ENCODE measurements at regions not wholly inside any gene's neighbourhood (a gene's known extent, or its start where the extent isn't known, plus 50 kb on each side); places are given as distances from the start of the nearest gene placed in this dataset.

DNA sequence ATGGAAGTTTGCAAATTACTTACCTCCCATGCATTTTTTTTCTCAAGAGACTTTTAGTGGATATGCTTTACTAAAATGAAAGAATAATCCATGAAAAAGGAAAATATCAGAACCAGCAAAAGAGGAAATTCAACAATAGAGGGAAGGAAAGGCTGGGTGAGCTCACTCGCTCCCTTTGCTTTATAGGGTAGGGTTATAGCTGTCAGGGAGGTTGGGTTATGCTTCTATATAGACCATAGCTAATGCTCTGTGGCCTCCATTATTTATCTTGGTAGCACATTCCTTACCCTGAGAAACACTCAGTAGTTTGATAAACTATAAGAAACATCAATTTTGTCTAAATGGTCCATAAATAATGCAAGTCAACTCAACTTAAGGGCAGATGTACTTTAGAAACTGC lies 215.9 kb upstream of the FAR2 start:
- Mint-ChIP-seq H3K27ac (no peak overlapping the region), H3K4me3 (no peak overlapping the region), H3K27me3 (ENCODE audit: insufficient read depth) (no peaks in the 10 kb centered on the region; the same call in 1 of the 2 replicates), H3K9me3 (peaks cover 10% of the 10 kb centered on the region), H3K4me1 (ENCODE audit: low read depth) (no peaks in the 10 kb centered on the region), H3K36me3 (ENCODE audit: low read depth) (no peaks in the 10 kb centered on the region)
- DNase-seq: no peak
- TF ChIP-seq, protein P1, sequence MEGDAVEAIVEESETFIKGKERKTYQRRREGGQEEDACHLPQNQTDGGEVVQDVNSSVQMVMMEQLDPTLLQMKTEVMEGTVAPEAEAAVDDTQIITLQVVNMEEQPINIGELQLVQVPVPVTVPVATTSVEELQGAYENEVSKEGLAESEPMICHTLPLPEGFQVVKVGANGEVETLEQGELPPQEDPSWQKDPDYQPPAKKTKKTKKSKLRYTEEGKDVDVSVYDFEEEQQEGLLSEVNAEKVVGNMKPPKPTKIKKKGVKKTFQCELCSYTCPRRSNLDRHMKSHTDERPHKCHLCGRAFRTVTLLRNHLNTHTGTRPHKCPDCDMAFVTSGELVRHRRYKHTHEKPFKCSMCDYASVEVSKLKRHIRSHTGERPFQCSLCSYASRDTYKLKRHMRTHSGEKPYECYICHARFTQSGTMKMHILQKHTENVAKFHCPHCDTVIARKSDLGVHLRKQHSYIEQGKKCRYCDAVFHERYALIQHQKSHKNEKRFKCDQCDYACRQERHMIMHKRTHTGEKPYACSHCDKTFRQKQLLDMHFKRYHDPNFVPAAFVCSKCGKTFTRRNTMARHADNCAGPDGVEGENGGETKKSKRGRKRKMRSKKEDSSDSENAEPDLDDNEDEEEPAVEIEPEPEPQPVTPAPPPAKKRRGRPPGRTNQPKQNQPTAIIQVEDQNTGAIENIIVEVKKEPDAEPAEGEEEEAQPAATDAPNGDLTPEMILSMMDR (IDR thresholded peaks at IDR 0.05): no peak

DNA sequence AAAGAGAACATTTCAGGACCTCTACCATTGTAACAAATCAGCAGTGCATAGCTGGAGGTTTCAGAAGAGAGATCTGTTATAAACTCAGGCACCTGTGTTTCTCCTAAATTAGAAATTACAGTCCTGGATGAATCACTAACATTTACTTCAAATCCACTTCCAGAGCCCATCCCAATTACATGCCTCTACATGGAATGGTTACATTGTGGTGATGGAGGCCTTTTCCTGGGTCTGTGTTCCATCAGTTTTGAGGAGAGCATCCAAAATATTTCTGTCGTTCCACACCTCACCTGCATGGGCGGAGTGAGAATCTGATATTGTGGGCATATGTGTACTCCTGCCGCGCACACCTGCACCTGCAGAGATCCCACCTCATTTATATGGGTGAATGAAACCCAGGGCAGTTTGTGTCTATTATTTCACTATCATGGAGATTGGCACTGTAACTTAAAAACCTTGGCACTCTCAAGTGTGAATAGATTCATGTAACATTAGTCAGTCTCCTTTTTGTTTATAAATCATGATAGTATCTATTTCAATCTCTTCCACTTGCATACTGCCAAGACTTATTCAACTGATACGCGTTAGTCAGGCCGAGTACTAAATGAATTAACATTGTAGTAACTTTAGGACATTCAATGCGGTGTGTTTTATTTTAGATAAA lies 215.1 kb upstream of the FAR2 start:
- TF ChIP-seq, protein P1 (IDR thresholded peaks at IDR 0.05): no peak
- H3K4me1 Mint-ChIP-seq (ENCODE audit: low read depth): no peaks in the 10 kb centered on the region
- H3K27ac Mint-ChIP-seq: no peak overlapping the region
- no peaks in the 10 kb centered on the region for H3K27me3 Mint-ChIP-seq (ENCODE audit: insufficient read depth)
- peaks cover 19% of the 10 kb centered on the region for H3K9me3 Mint-ChIP-seq
- DNase-seq: no peak
- H3K36me3 Mint-ChIP-seq (ENCODE audit: low read depth): no peaks in the 10 kb centered on the region
- no peak overlapping the region for H3K4me3 Mint-ChIP-seq

DNA sequence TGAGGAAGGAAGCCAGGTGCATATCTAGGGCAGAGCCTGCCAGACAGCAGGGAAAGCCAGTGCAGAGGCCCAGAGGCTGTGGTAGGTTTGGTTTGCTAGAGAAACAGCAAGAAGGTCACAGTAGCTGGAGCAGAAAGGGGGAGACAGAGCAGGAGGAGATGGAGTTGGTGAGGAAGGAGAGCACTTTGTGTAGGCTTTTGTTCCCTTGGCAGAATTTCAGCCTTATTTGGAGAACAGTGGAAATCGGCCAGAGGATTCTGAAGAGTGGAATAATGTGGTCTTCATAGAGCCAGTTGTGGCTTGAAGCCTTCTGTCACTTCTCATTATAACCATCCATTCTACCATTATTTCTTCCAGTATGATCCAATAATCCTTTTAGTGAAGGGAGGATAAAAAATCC lies 212.9 kb upstream of the FAR2 start:
- no peak overlapping the region for H3K4me3 Mint-ChIP-seq
- peaks cover 20% of the 10 kb centered on the region for H3K9me3 Mint-ChIP-seq
- peaks cover 2% of the 10 kb centered on the region for H3K27me3 Mint-ChIP-seq (ENCODE audit: insufficient read depth)
- H3K4me1 Mint-ChIP-seq (ENCODE audit: low read depth): no peaks in the 10 kb centered on the region
- TF ChIP-seq, protein P1 (IDR thresholded peaks at IDR 0.05): no peak
- DNase-seq: no peak
- H3K27ac Mint-ChIP-seq: no peak overlapping the region
- no peaks in the 10 kb centered on the region for H3K36me3 Mint-ChIP-seq (ENCODE audit: low read depth)

DNA sequence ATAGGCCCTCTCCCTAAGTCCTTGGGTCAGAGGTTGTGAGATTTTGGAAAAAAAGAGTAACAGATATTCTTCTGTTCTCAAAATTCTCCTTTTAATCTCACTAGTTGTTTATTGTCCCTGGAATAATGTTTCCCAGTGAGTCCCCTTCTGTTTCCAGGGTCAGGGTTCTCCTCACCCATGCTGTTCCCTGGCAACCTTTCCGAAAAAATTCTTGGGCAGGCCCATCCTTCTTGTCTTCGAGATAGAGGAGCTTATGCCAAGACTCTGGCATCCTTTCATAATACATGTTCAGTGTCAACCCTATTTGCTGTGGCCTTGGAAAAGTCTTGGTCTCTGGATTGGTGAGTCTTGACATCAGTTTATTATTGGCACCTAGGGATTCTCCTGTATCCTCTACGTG lies 212.4 kb upstream of the FAR2 start:
- Mint-ChIP-seq H3K27ac (no peak overlapping the region), H3K4me1 (ENCODE audit: low read depth) (no peaks in the 10 kb centered on the region), H3K4me3 (no peak overlapping the region), H3K36me3 (ENCODE audit: low read depth) (no peaks in the 10 kb centered on the region), H3K27me3 (ENCODE audit: insufficient read depth) (peaks cover 2% of the 10 kb centered on the region), H3K9me3 (peaks cover 20% of the 10 kb centered on the region)
- TF ChIP-seq, protein P1 (IDR thresholded peaks at IDR 0.05): no peak
- no peak for DNase-seq

DNA sequence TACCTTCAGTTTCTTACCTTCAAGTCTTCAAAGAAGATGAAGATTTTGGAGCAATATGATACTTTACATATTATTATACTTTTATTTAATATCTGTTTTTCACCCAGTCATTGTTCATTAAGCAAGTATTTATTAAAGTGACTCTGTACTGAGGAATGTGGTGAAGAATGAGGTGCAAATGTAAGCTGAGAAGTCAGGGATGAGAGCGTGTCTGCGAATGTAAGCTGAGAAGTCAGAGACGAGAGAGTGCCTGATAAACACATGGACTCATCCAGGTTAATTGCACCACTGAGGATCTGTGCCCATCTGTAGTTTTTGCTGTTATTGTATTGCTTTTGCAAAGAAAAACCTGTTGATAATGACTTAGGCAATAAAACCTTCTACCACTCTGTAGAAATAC lies 211.9 kb upstream of the FAR2 start:
- no peak for DNase-seq
- H3K4me1 Mint-ChIP-seq (ENCODE audit: low read depth): no peaks in the 10 kb centered on the region

More for the DNA sequence above, 211.9 kb upstream of the FAR2 start:
- Mint-ChIP-seq H3K36me3 (ENCODE audit: low read depth) (no peaks in the 10 kb centered on the region), H3K27ac (no peak overlapping the region), H3K9me3 (peaks cover 20% of the 10 kb centered on the region), H3K27me3 (ENCODE audit: insufficient read depth) (peaks cover 2% of the 10 kb centered on the region), H3K4me3 (no peak overlapping the region)
- TF ChIP-seq, protein P1 (IDR thresholded peaks at IDR 0.05): no peak
